Ovary (tissue), 7 donors: ENCODE measurements at regions not wholly inside any gene's neighbourhood (a gene's known extent, or its start where the extent isn't known, plus 50 kb on each side); places are given as distances from the start of the nearest gene placed in this dataset.

Experiments used
- DNase-seq, 5 donors: peaks; one replicate each; pipeline ENCODE4 v3.0.0-alpha.2; 2019 to 2020
- H3K27ac ChIP-seq, 2 donors: fragments of 200-600 bp; one replicate each; pipeline versions ENCODE4 v1.5.1 to v1.8.0; 2019 to 2022
- H3K27me3 ChIP-seq: fragments of 200-600 bp; one replicate; pipeline ENCODE4 v1.8.0; 2022
- H3K36me3 ChIP-seq: fragments of 200-600 bp; sonication (generic); one replicate; pipeline ENCODE4 v1.5.1; 2019
- H3K4me1 ChIP-seq: one replicate; pipeline ENCODE4 v1.8.1; 2013; ENCODE audit warnings: mild to moderate bottlenecking, moderate library complexity; ENCODE audit not compliant: insufficient read depth
- H3K4me3 ChIP-seq: fragments of 200-600 bp; sonication (generic); one replicate; pipeline ENCODE4 v1.5.1; 2017
- H3K9me3 ChIP-seq, 2 donors: fragments of 200-600 bp in 1 of 2; sonication (generic) in 1 of 2; one replicate each; pipeline versions ENCODE4 v1.5.1 to v1.8.1; 2013 to 2019; ENCODE audit warnings: mild to moderate bottlenecking in 1 of 2, moderate library complexity in 1 of 2
- CTCF ChIP-seq, 3 donors: fragments of 450-650 bp in 2 of 3; fragments of 200-600 bp in 1 of 3; IDR thresholded peaks; one replicate each; pipeline versions ENCODE4 v1.5.1 to v1.8.0; 2016 to 2022; ENCODE audit warnings: antibody characterized with exemption in 3 of 3, mild to moderate bottlenecking in 1 of 3
- EP300 ChIP-seq: sonication (generic); formaldehyde crosslinking; IDR thresholded peaks from one replicate; pipeline ENCODE4 v1.6.1; 2017; ENCODE audit warnings: antibody characterized with exemption
- POLR2A ChIP-seq: fragments of 450-650 bp; IDR thresholded peaks from one replicate; pipeline ENCODE4 v1.6.1; 2017; ENCODE audit warnings: antibody characterized with exemption, mild to moderate bottlenecking, moderate library complexity
- WGBS, 3 donors: extraction: QIAGEN DNeasy Blood & Tissue Kit in 1 of 3; methylation state at CpG; one replicate each; pipeline versions ENCODE4 v1.1.5 to v1.1.7; 2013 to 2017; 5-methylcytosine and 5-hydroxymethylcytosine counted together
- intact Hi-C, 4 donors: fragments of 100-400 bp; cut with DNase I; formaldehyde crosslinking; loops; one replicate each; pipeline versions ENCODE4 v1.11.0 to v1.15.1; 2022 to 2023
- donor health status: DM: no; HTN: no; CAD: no; lungs with moderate emphysema.
- donor health status: DM: no; HTN: no; CAD: no.
- donor health status: Bipolar disorder and iron deficiency.
- donor health status: DM: no; HTN: no; CAD: no.
- donor health status: DM: yes; HTN: yes; CAD: no.

- Histone ChIP-seq H3K27me3 (no peaks in the 10 kb centered on the region), H3K27ac (no peak overlapping the region), H3K9me3 (no peaks in the 10 kb centered on the region), H3K4me3 (no peak overlapping the region), H3K4me1 (no peaks in the 10 kb centered on the region), H3K36me3 (no peaks in the 10 kb centered on the region)
- intact Hi-C loops, result no loop called here
- no peak for DNase-seq
- WGBS, 3 donors, result 91 to 93% (median 92%) methylated on average over 4 of the region's 4 CpGs
- no peak for TF ChIP-seq POLR2A
- no peak for TF ChIP-seq CTCF (IDR thresholded peaks at IDR 0.05)
- TF ChIP-seq EP300, result no peak
Measured at GRCh38 chr7:131969560-131969959, 413.1 kb upstream of the PODXL start.

GRCh38 chr7:131967216-131967730, 410.8 kb upstream of the PODXL start:
- Histone ChIP-seq H3K9me3 (no peaks in the 10 kb centered on the region), H3K36me3 (no peaks in the 10 kb centered on the region), H3K27ac (no peak overlapping the region), H3K4me1 (no peaks in the 10 kb centered on the region), H3K27me3 (no peaks in the 10 kb centered on the region), H3K4me3 (no peak overlapping the region)
- DNase-seq, result no peak
- TF ChIP-seq EP300 (no peak), CTCF (IDR thresholded peaks at IDR 0.05) (no peak), POLR2A (no peak)
- 25 to 28% (median 26%) methylated on average over 2 of the region's 2 CpGs for WGBS, 3 donors
- intact Hi-C loops, result no loop called here

- Histone ChIP-seq H3K4me3 (no peak overlapping the region), H3K27me3 (no peaks in the 10 kb centered on the region), H3K9me3 (no peaks in the 10 kb centered on the region), H3K27ac (no peak overlapping the region), H3K4me1 (no peaks in the 10 kb centered on the region), H3K36me3 (no peaks in the 10 kb centered on the region)
- intact Hi-C loops, result no loop called here
- TF ChIP-seq CTCF (IDR thresholded peaks at IDR 0.05) (no peak), EP300 (no peak), POLR2A (no peak)
- 92% methylated on average over 7 of the region's 7 CpGs for WGBS, 3 donors
- no peak for DNase-seq
Measured at GRCh38 chr7:131964203-131964602, 407.8 kb upstream of the PODXL start.

GRCh38 chr7:131961054-131961680, 404.7 kb upstream of the PODXL start:
- H3K4me3 ChIP-seq, result no peak overlapping the region
- H3K9me3 ChIP-seq, result no peaks in the 10 kb centered on the region
- intact Hi-C loops, result no loop called here
- no peak overlapping the region for H3K27ac ChIP-seq
- no peak for TF ChIP-seq CTCF (IDR thresholded peaks at IDR 0.05)
- TF ChIP-seq POLR2A, result no peak
- no peak for TF ChIP-seq EP300
- no peaks in the 10 kb centered on the region for H3K36me3 ChIP-seq
- WGBS, 3 donors, result 48 to 68% (median 54%) methylated on average over 11 of the region's 11 CpGs
- DNase-seq, result no peak
- H3K27me3 ChIP-seq, result no peaks in the 10 kb centered on the region
- H3K4me1 ChIP-seq, result no peaks in the 10 kb centered on the region
